GM18873 (cell line): ENCODE measurements at regions not wholly inside any gene's neighbourhood (a gene's known extent, or its start where the extent isn't known, plus 50 kb on each side); places are given as distances from the start of the nearest gene placed in this dataset.
"Not testable (repeated sequence)": the region's sequence is repeated elsewhere in the genome, so short reads cannot be mapped to it uniquely, and the experiment has no call there.

Experiments
- ATAC-seq: cut with Tn5 transposase; IDR thresholded peaks from one replicate; pipeline ENCODE4 v1.9.1; 2021; ENCODE audit warnings: mild to moderate bottlenecking, moderate library complexity, moderate number of reproducible peaks; ENCODE audit not compliant: unreplicated experiment, low FRiP score

GRCh38 chr4:155592179-155592937 lies 74.3 kb upstream of the GUCY1A1 start:
- ATAC-seq = no peak

GRCh38 chr4:155591738-155592143 lies 74.9 kb upstream of the GUCY1A1 start:
- no peak for ATAC-seq

- no peak for ATAC-seq
These were observed 75.7 kb upstream of the GUCY1A1 start for GRCh38 chr4:155590796-155591585.

- ATAC-seq = no peak
These were observed 78.2 kb upstream of the GUCY1A1 start for GRCh38 chr4:155588437-155588836.

GRCh38 chr4:155587766-155588165 lies 78.9 kb upstream of the GUCY1A1 start:
- no peak for ATAC-seq

GRCh38 chr4:155582971-155583437 lies 83.6 kb upstream of the GUCY1A1 start:
- ATAC-seq = no peak

GRCh38 chr4:155582041-155582440 lies 84.6 kb upstream of the GUCY1A1 start:
- no peak for ATAC-seq

- no peak for ATAC-seq
These were observed 87.8 kb upstream of the GUCY1A1 start for GRCh38 chr4:155578726-155579370.

GRCh38 chr4:155578219-155578618 lies 88.4 kb upstream of the GUCY1A1 start:
- no peak for ATAC-seq

GRCh38 chr4:155574329-155574728 lies 92.3 kb upstream of the GUCY1A1 start:
- ATAC-seq = not testable (repeated sequence)

GRCh38 chr4:155573126-155573525 lies 93.5 kb upstream of the GUCY1A1 start:
- no peak for ATAC-seq

GRCh38 chr4:155572106-155572703 lies 94.4 kb upstream of the GUCY1A1 start:
- ATAC-seq = no peak

DNA sequence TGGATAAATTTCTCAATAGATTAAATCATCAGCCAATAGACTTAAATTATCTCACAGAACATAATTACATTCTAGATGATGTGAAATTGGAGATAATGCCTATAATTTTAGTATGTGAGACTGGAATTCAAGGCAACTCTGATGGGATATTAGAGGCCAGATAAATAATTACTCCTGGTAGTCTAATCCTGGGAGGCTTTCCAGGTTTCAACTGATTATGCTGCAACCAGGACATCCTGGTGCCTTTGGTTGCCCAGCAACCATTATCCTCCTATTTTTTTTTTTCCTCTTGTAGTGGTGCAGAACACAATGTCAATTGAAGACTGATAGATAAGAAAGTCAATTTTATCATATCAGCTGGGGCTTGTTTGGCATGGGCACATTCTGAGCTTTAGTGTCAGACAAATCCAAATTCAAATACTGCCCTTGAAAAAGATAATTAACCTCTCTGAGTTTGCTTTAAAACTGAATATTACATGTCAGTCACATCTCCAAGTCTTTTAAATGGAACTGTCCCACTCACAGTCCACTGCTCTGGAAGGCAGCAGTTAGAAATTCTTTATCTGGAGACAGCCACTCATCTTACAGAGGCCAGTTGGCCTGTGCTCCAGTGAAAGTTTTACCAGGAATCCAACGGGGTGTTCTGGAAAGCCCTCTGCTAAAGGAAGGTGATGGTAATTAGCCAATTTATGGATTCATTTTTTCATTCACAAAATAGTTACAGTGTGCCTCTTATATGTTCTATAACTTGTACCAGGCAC lies 95.3 kb upstream of the GUCY1A1 start:
- ATAC-seq = no peak

GRCh38 chr4:155570661-155571060 lies 96.0 kb upstream of the GUCY1A1 start:
- ATAC-seq = no peak

DNA sequence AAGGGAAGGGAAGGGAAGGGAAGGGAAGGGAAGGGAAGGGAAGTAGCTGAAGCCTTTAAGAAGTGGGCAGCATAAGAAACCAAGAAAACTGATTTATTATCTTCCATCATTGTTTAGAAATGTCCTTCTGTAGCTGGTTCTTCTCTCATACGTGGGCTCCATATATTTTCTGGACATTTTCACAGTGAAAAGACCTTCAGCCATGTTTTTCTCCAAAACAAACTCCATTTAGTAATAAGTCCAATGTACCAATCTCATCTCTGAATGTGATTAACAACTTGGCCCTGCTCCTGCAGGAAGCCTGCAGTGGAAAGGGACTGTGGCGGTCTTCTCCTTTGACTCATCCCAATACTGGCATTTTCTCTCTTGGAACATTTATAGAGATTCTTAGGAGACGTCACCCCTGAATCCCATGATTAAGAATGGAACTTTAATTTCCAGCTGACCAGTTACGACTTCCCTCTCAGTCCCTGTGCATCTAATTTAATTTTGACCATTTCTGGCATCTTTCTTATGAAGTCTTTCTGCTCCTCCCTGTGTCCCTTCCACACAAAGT lies 96.6 kb upstream of the GUCY1A1 start:
- no peak for ATAC-seq

- no peak for ATAC-seq
These were observed 97.2 kb upstream of the GUCY1A1 start for GRCh38 chr4:155569471-155569870.

GRCh38 chr4:155568641-155569220 lies 97.9 kb upstream of the GUCY1A1 start:
- ATAC-seq = no peak

DNA sequence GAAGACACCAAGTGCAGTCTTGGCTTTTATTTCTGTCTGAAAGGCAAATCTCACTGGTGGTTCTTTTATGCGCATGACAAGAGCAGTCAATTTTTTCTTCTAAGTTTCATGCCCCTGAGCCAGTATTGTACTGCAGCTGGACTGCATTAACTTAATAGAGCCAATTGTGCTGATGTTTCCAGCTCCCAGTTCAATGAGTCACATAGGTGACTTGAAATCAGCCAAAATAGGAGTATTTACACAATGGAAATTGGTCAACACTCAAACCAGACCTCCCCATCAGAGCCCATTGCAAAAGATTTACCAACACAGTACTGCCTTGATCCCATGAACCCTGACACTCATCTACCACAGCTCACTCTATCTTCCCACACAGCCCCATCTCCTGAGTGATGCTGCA lies 100.3 kb upstream of the GUCY1A1 start:
- ATAC-seq = no peak

DNA sequence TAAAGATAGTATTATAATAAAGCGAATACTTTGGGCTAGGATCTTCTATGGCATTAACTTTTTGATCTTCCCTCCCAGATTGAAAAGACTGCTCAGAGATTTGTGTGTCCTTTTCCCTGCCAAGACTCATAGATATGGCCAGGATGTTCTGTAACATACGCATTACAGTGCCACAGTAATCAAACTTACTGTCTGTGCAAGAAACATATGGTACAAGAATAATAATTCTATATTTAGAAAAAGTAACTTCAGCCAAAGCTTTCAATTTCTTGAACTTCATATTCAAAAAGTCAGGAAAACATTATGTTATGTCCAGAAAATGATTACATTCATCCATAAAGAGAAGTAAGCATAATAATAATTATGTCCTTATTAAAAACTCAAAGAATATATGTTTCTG lies 100.9 kb upstream of the GUCY1A1 start:
- ATAC-seq = no peak
